Cardiac septum (tissue), 1 donor: ENCODE measurements at regions not wholly inside any gene's neighbourhood (a gene's known extent, or its start where the extent isn't known, plus 50 kb on each side); places are given as distances from the start of the nearest gene placed in this dataset.
"Not testable (repeated sequence)": the region's sequence is repeated elsewhere in the genome, so short reads cannot be mapped to it uniquely, and the experiment has no call there.

Experiments
- DNase-seq: peaks from one replicate; pipeline ENCODE4 v3.0.0-alpha.2; 2020; ENCODE audit warnings: low spot score
- intact Hi-C: fragments of 100-400 bp; cut with DNase I; formaldehyde crosslinking; loops from one replicate; pipeline ENCODE4 v1.14.0; 2022
- donor health status: DM: no; HTN: no; CAD: no.

GRCh38 chr11:92050305-92050704, 174.3 kb upstream of the FAT3 start:
- DNase-seq = no peak
- intact Hi-C loops = no loop called here

- DNase-seq = no peak
- intact Hi-C loops = no loop called here
These were observed 176.2 kb upstream of the FAT3 start for GRCh38 chr11:92048415-92048814.

- intact Hi-C loops = no loop called here
- no peak for DNase-seq
These were observed 178.5 kb upstream of the FAT3 start for GRCh38 chr11:92046103-92046502.

GRCh38 chr11:92045301-92045700, 179.3 kb upstream of the FAT3 start:
- intact Hi-C loops = no loop called here
- DNase-seq = no peak

GRCh38 chr11:92035488-92035887, 189.1 kb upstream of the FAT3 start:
- DNase-seq = no peak
- intact Hi-C loops = no loop called here

- DNase-seq, intact Hi-C loops: not testable (repeated sequence)
These were observed 197.5 kb upstream of the FAT3 start for GRCh38 chr11:92027136-92027535.

GRCh38 chr11:92026664-92027063, 198.0 kb upstream of the FAT3 start:
- intact Hi-C loops = no loop called here
- DNase-seq = no peak

- intact Hi-C loops = no loop called here
- DNase-seq = no peak
These were observed 199.8 kb upstream of the FAT3 start for GRCh38 chr11:92024788-92025187.

- intact Hi-C loops = no loop called here
- DNase-seq = no peak
These were observed 202.1 kb upstream of the FAT3 start for GRCh38 chr11:92022499-92022898.

- intact Hi-C loops = no loop called here
- DNase-seq = no peak
These were observed 206.3 kb upstream of the FAT3 start for GRCh38 chr11:92018332-92018731.

GRCh38 chr11:92008249-92008648, 216.4 kb upstream of the FAT3 start:
- intact Hi-C loops = no loop called here
- no peak for DNase-seq

- DNase-seq = no peak
- intact Hi-C loops = no loop called here
These were observed 222.1 kb upstream of the FAT3 start for GRCh38 chr11:92002568-92002967.

GRCh38 chr11:91998481-91998880, 226.1 kb upstream of the FAT3 start:
- DNase-seq = no peak
- intact Hi-C loops = no loop called here

- intact Hi-C loops = no loop called here
- DNase-seq = no peak
These were observed 227.4 kb upstream of the FAT3 start for GRCh38 chr11:91997226-91997625.

- intact Hi-C loops = no loop called here
- no peak for DNase-seq
These were observed 228.1 kb upstream of the FAT3 start for GRCh38 chr11:91996526-91996925.

- DNase-seq, intact Hi-C loops: not testable (repeated sequence)
These were observed 236.2 kb upstream of the FAT3 start for GRCh38 chr11:91988443-91988842.

GRCh38 chr11:91986218-91986617, 238.4 kb upstream of the FAT3 start:
- intact Hi-C loops = no loop called here
- DNase-seq = no peak

- intact Hi-C loops = no loop called here
- no peak for DNase-seq
These were observed 240.5 kb upstream of the FAT3 start for GRCh38 chr11:91984033-91984584.

GRCh38 chr11:91981995-91982394, 242.6 kb upstream of the FAT3 start:
- intact Hi-C loops = no loop called here
- DNase-seq = no peak

- no peak for DNase-seq
- intact Hi-C loops = no loop called here
These were observed 244.8 kb upstream of the FAT3 start for GRCh38 chr11:91979775-91980174.

- intact Hi-C loops = no loop called here
- DNase-seq = no peak
These were observed 245.9 kb upstream of the FAT3 start for GRCh38 chr11:91978747-91979146.

GRCh38 chr11:91972665-91973266, 251.9 kb upstream of the FAT3 start:
- no peak for DNase-seq
- intact Hi-C loops = no loop called here
